Breast epithelium (tissue), 4 donors: ENCODE measurements at regions not wholly inside any gene's neighbourhood (a gene's known extent, or its start where the extent isn't known, plus 50 kb on each side); places are given as distances from the start of the nearest gene placed in this dataset.

ENCODE experiments used
- DNase-seq, 2 donors: peaks; one replicate each; pipeline ENCODE4 v3.0.0-alpha.2; 2019; ENCODE audit warnings: low spot score in 2 of 2
- H3K27ac ChIP-seq, 2 donors: fragments of 200-600 bp; sonication (generic) in 1 of 2; one replicate each; pipeline ENCODE4 v1.5.1; 2016 to 2019; ENCODE audit warnings: mild to moderate bottlenecking in 1 of 2
- H3K27me3 ChIP-seq, 2 donors: fragments of 200-600 bp; sonication (generic) in 1 of 2; one replicate each; pipeline versions ENCODE4 v1.5.1 to v1.6.0; 2017 to 2019; ENCODE audit warnings: control low read depth in 1 of 2, mild to moderate bottlenecking in 1 of 2
- H3K36me3 ChIP-seq: fragments of 200-600 bp; one replicate; pipeline ENCODE4 v1.5.1; 2019
- H3K4me1 ChIP-seq, 2 donors: fragments of 200-600 bp; sonication (generic); one replicate each; pipeline ENCODE4 v1.5.1; 2016 to 2019; ENCODE audit warnings: control low read depth in 1 of 2
- H3K4me3 ChIP-seq, 3 donors: fragments of 200-600 bp; sonication (generic); 1 replicate in 2 of 3; 2 replicates in 1 of 3; pipeline ENCODE4 v1.5.1; 2016 to 2019; ENCODE audit warnings: mild to moderate bottlenecking in 3 of 3, moderate library complexity in 2 of 3
- H3K9me3 ChIP-seq, 2 donors: fragments of 200-600 bp; sonication (generic) in 1 of 2; one replicate each; pipeline ENCODE4 v1.5.1; 2016 to 2019; ENCODE audit warnings: control low read depth in 1 of 2
- POLR2A ChIP-seq: fragments of 450-650 bp; IDR thresholded peaks from one replicate; pipeline ENCODE4 v1.6.1; 2016; ENCODE audit warnings: antibody characterized with exemption, mild to moderate bottlenecking, moderate library complexity
- POLR2AphosphoS5 ChIP-seq, 3 donors: sonication (generic); formaldehyde crosslinking; IDR thresholded peaks; one replicate each; pipeline ENCODE4 v1.6.1; 2017; ENCODE audit warnings: antibody characterized with exemption in 3 of 3
- intact Hi-C: fragments of 100-400 bp; cut with DNase I; formaldehyde crosslinking; loops from one replicate; pipeline ENCODE4 v1.15.1; 2023; ENCODE audit warnings: low total_unique reads
- TF ChIP-seq, protein P1 (sequence below), 3 donors: fragments of 450-650 bp; IDR thresholded peaks; one replicate each; pipeline ENCODE4 v1.5.1; 2016 to 2017; ENCODE audit warnings: antibody characterized with exemption in 3 of 3, mild to moderate bottlenecking in 3 of 3, moderate library complexity in 3 of 3

GRCh38 chr18:29681578-29681977, 1361.0 kb downstream of the DSC3 start:
- no peak overlapping the region for H3K27ac ChIP-seq
- intact Hi-C loops = no loop called here

GRCh38 chr18:29664278-29665036, 1378.1 kb downstream of the DSC3 start:
- TF ChIP-seq POLR2A = no peak
- TF ChIP-seq, protein P1, sequence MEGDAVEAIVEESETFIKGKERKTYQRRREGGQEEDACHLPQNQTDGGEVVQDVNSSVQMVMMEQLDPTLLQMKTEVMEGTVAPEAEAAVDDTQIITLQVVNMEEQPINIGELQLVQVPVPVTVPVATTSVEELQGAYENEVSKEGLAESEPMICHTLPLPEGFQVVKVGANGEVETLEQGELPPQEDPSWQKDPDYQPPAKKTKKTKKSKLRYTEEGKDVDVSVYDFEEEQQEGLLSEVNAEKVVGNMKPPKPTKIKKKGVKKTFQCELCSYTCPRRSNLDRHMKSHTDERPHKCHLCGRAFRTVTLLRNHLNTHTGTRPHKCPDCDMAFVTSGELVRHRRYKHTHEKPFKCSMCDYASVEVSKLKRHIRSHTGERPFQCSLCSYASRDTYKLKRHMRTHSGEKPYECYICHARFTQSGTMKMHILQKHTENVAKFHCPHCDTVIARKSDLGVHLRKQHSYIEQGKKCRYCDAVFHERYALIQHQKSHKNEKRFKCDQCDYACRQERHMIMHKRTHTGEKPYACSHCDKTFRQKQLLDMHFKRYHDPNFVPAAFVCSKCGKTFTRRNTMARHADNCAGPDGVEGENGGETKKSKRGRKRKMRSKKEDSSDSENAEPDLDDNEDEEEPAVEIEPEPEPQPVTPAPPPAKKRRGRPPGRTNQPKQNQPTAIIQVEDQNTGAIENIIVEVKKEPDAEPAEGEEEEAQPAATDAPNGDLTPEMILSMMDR (IDR thresholded peaks at IDR 0.05) = no peak
- no peak for TF ChIP-seq POLR2AphosphoS5 (IDR thresholded peaks at IDR 0.05)
- Histone ChIP-seq H3K4me3 (no peak overlapping the region), H3K4me1 (no peaks in the 10 kb centered on the region), H3K36me3 (no peaks in the 10 kb centered on the region), H3K27ac (no peak overlapping the region), H3K27me3 (no peaks in the 10 kb centered on the region), H3K9me3 (no peaks in the 10 kb centered on the region)
- no peak for DNase-seq
- intact Hi-C loops = no loop called here

More at GRCh38 chr18:29681578-29681977, 1361.0 kb downstream of the DSC3 start:
- Histone ChIP-seq H3K9me3 (peaks cover 0 to 7% of the 10 kb centered on the region in 2 donors), H3K4me3 (no peak overlapping the region), H3K27me3 (no peaks in the 10 kb centered on the region), H3K4me1 (no peaks in the 10 kb centered on the region), H3K36me3 (no peaks in the 10 kb centered on the region)
- no peak for DNase-seq
- TF ChIP-seq POLR2A = no peak

DNA sequence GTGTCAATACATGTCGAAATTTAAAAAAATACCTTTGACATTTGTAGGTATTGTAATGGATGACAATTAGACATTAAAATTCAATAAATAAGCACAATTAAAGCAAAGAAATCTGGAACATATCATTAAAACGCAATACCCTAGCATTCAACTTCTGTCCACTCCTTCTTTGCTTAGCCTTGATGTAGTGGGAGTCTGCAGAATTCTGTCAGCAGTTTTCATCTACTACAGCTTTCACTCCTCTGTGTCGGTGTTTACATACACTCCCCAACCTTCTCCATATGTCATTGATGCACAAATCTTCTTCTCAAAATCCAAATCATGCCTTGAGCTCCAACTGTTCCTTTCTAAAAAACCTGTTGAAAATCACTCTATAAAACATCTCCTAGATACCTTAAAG, 1380.6 kb downstream of the DSC3 start:
- Histone ChIP-seq H3K9me3 (no peaks in the 10 kb centered on the region), H3K27ac (no peak overlapping the region), H3K4me1 (no peaks in the 10 kb centered on the region), H3K27me3 (no peaks in the 10 kb centered on the region), H3K4me3 (no peak overlapping the region), H3K36me3 (no peaks in the 10 kb centered on the region)
- no peak for DNase-seq
- intact Hi-C loops = no loop called here
- TF ChIP-seq POLR2AphosphoS5 (IDR thresholded peaks at IDR 0.05) = no peak
- TF ChIP-seq, protein P1 (IDR thresholded peaks at IDR 0.05) = no peak
- TF ChIP-seq POLR2A = no peak

- Histone ChIP-seq H3K36me3 (no peaks in the 10 kb centered on the region), H3K4me3 (no peak overlapping the region), H3K27me3 (no peaks in the 10 kb centered on the region), H3K27ac (no peak overlapping the region), H3K9me3 (no peaks in the 10 kb centered on the region), H3K4me1 (no peaks in the 10 kb centered on the region)
- no peak for TF ChIP-seq POLR2AphosphoS5 (IDR thresholded peaks at IDR 0.05)
- TF ChIP-seq, protein P1 (IDR thresholded peaks at IDR 0.05) = no peak
- TF ChIP-seq POLR2A = no peak
- DNase-seq = no peak
- intact Hi-C loops = no loop called here
Measured at GRCh38 chr18:29660777-29661176, 1381.8 kb downstream of the DSC3 start.

DNA sequence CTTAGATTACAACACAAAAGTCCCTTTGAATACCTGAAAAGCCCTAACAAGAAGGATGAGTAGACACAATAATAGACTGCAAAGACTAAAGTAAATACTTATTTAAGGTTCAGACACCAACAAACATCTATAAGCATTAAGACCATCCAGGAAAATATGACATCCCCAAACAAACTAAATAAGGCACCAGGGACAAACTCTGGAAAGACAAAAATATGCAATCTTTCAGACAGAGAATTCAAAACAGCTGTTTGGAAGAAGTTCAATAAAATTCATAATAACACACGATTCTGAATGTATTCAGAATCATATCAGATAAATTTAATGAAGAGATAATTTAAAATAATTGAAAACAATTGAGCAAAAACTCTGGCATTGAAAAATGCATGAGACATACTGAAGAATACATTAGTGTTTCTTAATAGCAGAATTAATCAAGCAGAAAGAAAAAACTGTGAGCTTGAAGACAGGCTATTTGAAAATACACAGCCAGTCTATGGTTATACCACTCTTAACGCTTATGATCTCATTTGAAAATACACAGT, 1388.8 kb downstream of the DSC3 start:
- DNase-seq = no peak
- Histone ChIP-seq H3K4me1 (no peaks in the 10 kb centered on the region), H3K27ac (no peak overlapping the region), H3K4me3 (no peak overlapping the region), H3K36me3 (no peaks in the 10 kb centered on the region), H3K9me3 (no peaks in the 10 kb centered on the region), H3K27me3 (no peaks in the 10 kb centered on the region)
- TF ChIP-seq POLR2AphosphoS5 (IDR thresholded peaks at IDR 0.05) (no peak), POLR2A (no peak)
- TF ChIP-seq, protein P1 (IDR thresholded peaks at IDR 0.05) = no peak
- intact Hi-C loops = no loop called here
